HG03571 (cell line): ENCODE measurements at regions not wholly inside any gene's neighbourhood (a gene's known extent, or its start where the extent isn't known, plus 50 kb on each side); places are given as distances from the start of the nearest gene placed in this dataset.
"Not testable (repeated sequence)": the region's sequence is repeated elsewhere in the genome, so short reads cannot be mapped to it uniquely, and the experiment has no call there.

Experiments used
- ATAC-seq: cut with Tn5 transposase; IDR thresholded peaks from one replicate; pipeline ENCODE4 v1.9.1; 2021; ENCODE audit not compliant: unreplicated experiment

DNA sequence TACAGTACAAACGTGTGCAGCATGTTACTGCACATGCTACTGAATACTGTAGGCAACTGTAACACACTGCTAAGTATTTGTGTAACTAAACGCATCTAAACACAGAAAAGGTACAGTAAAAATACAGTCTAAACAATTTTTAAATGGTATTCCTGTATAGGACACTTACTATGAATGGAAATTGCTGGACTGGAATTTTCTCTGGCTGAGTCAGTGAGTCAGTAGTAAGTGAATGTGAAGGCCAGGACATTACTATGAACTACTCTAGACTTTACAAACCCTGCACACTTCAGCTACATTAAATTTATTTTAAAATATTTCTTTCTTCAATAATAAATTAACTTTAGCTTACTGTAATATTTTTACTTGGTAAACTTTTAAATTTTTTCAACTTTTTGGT is 225.0 kb upstream of the TENT5A start:
- ATAC-seq: no peak

DNA sequence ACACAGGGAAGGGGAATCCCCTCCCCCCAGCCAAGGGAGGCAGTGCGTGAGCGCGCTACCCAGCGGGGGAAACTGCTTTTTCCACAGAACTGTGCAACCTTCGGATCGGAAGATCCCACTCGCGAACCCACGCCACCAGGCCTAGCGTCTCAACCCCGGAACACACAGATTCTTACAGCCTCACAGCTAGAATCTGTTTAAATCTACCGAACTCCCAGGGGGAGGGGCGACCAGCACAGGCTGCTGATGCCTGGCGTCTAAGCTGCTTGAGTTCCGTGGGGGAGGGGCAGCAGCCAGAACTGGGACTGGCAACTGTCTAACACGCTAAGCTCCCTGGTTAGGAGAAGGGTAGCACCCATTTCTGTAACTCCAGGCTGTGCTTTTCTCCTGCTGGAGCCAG is 217.3 kb upstream of the TENT5A start:
- ATAC-seq: no peak

DNA sequence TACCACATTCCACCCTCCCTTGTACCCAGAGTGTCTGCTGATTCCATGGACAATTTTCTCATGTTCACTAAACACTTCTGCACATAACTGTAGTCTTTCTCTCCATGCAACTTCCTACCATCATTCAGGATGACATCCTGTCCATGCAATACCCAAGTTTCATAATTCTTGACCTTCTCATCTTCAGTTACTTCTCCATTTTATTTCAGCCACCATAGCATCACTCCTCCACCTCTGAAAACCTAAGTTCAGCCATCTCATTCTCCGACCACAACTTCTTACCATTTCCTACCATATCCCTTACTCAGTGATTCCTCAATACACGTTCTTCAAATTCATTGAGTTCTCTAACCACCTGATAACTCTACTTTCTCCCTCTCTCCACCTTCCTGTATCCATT is 216.5 kb upstream of the TENT5A start:
- no peak for ATAC-seq

DNA sequence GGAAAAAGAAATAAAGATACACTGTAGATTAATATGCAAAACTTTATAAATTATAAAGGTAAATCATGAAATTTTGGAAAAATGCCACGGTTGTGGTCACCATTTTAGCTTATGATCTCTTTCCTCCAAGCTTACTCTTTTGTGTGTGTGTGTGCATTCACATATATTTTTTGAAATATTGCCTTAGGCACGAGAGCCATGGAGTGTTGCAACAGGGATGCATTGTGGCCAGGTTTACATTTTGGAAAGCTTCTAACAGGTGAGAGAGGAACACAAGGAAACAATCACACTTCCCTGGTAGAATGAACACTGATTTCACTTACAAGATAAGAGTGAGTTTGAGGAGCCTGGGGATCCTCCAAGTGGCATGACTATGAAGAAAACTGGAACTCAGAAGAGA is 214.5 kb upstream of the TENT5A start:
- ATAC-seq: no peak

DNA sequence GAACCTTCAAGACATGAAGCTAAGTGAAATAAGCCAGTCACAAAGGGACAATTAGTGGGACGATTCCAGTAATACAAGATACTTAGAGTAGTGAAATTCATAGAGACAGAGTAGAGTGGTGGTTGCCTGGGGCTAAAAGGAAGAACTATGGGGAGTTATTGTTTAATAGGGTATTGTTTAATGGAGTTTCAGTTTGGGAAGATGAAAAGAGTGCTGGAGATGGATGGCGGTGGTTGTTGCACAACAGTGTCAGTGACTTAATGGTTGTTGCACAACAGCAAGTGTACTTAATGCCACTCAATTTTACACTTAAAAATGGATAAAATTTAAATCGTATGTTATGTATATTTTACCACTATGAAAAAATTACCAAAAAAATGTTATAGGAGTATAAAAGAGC is 209.7 kb upstream of the TENT5A start:
- no peak for ATAC-seq

DNA sequence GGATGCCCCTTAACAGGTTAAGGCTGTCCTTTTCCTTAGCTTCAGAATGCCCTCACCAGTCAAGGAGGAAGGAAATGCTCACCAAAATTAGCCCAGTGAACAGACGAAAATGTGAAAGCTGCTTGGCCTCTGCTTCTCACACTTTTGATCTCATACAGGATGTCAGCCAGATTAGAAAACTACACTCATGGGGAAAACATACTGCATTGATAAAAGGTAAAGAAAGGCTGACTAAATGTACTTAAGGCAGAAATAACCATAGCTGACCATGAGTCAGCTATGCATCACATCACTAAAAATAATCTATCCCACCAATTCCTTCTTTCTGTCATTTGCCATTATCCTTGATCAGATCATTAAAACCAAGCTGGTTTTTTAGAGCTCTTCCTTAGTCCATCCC is 198.4 kb upstream of the TENT5A start:
- ATAC-seq: no peak

DNA sequence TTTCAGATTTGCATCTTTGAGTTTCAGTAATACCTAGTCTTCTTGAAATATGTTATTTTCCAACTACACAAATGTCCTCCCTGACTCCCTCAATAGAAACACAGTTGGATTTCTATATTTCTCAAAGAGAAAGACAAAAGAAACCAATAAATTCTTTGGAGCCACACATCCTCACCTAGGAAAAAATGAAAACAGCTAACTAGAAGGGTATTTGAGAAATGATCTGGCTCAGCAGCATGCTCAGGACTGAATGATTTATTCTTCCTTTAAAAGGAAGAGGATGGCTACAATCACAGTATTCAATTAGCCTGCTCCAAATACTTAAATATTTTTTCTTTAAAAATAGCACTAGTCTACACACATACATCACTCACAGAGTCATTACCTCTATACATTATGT is 196.4 kb upstream of the TENT5A start:
- ATAC-seq: no peak

DNA sequence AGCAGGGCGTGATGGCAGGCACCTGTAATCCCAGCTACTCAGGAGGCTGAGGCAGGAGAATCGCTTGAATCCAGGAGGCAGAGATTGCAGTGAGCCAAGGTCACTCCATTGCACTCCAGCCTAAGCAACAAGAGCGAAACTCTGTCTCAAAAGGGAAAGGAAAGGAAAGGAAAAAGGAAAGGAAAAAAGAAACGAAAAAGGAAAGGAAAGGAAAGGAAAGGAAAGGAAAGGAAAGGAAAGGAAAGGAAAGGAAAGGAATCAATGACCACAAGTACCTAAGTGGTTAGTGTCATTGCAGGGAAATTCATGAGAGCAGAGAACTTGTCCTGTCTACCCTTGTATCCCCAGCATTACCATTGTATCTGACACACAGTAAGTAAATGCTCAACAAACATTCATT is 195.7 kb upstream of the TENT5A start:
- ATAC-seq: not testable (repeated sequence)

DNA sequence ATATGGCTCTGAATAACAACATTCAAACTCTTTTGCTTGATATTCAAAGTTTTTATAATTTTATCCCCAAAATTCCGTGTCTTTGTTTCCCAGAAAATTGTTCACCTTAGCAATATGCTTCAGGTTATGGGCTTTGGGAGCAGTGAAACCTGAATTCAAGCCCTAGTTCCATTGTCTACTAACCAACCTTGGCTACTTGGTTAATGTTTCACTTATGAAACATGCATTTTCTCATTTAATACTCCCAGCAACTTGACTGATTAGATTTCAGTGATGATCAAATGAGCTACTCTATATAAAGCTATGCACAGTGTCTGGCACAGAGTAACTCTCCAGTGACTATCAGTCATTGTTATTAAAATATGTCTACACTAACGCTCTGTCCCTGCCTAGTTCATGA is 192.2 kb upstream of the TENT5A start:
- ATAC-seq: no peak

DNA sequence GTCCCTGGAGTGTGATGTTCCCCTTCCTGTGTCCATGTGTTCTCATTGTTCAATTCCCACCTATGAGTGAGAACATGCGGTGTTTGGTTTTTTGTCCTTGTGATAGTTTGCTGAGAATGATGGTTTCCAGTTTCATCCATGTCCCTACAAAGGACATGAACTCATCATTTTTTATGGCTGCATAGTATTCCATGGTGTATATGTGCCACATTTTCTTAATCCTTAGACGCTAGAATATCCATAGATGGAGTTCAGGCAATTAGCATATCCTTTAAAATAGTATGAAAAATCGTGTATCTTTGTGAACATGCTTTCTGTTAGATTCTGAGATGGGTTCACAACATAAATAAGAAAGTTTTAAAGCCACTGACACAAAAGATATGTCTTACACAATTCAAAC is 190.4 kb upstream of the TENT5A start:
- ATAC-seq: not testable (repeated sequence)

DNA sequence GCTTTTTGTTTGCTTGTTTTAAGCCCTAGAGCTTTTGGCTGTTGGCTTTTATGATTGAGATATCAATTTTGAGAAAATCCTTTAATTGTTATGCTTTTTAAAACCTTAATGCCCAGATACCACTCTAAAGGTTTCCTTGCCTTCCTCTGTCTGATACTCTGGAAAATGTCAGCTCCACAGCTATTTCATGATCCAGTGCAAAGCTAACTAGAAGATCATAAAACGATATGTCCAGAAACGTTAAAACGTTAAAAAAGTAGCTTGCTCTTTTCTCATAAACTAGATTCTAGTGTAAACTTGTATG is 189.5 kb upstream of the TENT5A start:
- ATAC-seq: no peak

DNA sequence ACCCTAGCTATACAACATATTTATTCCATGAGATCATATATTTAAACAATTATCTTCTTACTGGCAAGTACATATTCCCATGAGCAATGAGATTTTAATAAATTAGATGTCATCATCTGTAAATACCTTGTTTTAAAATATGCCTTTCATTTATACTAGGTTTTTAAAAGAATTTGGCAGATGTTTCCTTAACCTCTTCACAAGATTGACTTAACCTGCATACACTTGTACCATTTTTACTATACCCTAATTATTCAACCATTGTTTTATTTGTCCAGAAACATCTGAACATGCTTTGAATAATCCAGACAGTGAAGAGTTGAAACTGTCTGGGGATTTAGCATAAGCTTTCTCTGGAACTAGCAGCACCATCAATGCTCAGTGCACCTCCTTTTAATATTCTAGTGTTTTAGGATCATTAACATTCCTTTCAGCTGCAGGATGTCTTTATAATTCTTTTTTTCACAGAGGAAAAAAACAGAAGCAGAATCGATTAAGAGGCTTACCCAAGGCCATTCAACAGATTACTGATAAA is 188.0 kb upstream of the TENT5A start:
- ATAC-seq: no peak

DNA sequence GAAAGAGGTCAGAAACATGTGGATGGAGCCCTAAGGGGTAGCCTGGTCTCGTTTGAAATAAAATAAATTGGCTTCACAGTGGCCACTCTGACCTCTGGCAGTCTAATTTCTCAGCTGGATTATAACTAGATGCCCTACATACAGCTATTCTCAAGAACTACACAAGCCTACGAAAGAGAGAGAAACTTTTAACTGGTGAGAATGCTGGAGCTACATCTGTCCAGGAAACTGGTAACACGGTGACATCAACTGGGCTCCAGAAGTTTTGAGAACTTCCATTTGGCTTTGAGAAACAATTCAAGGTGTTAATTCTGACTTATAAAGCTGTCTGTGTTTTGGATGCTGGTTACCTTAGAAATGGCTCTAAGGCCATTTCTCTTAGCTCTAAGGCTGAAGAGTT is 187.3 kb upstream of the TENT5A start:
- no peak for ATAC-seq

DNA sequence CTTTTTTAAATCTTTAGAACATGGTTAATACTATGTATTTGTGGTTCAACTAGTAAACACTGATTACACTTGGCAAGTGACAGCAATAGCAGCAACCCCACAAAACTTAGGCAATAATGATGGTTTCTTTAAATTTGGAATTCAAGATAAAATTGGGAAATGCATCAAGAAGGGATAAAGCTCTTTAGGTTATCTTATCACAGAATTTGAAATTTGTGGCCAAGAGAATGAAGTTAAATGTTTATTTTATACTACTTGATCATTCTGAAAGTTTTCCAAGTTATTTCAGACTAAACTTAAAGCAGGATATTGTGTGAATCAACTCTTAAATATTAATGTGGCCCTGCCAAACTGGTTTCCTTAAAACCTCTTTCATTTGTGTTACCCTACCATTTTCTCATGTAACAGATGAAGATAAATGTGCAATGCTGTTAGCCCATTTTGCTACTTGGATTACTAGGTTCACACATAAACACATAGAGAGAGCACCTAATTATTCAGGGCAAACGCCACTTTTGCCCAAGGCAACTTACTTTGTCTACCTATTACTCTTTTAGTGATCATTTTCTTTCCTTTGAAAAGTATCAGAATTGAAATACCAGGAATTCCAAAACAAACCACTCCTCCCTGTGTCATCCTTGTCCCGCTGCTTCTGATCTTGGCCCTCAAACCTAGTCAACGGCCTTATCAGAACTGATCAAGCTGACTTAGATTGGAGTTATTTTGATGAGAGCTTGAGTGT is 186.7 kb upstream of the TENT5A start:
- ATAC-seq: no peak

DNA sequence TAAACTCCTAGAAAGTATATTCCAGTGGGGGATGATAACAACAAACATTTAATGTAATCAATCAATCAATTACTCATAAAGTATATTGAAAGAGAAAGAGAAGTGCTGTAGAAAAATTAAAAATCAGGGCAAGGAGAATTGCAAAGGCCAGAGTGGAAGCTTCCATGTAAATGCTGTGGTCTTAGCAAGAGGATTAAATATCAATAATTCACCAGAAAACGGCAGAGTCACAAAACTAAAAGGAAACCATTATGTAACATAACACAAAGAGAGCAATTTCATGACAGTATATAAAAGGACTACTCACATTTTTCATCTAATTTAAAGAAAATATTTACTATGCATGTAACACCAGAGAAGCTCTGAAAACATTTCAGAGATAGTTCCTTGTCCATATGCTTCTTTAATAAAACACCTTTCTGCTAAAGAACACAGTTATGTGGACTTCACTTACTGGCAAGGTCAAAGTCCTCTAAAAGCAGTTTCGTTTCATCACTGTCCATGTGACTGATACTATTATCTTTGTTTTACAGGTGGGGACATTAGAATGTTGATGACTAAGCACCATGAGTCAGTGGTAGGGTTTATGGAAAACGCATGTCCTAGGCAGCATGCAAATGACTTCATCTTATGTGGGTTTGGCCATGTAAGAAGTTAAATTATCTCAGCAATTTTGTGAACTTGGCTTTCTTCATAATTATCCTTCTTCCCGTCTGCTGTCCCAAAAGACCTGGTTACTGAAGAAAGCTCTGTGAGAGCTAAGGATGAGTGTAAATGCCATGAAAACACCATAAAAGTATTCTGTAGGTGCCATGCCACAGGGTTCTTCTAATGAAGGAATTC is 185.8 kb upstream of the TENT5A start:
- ATAC-seq: no peak

DNA sequence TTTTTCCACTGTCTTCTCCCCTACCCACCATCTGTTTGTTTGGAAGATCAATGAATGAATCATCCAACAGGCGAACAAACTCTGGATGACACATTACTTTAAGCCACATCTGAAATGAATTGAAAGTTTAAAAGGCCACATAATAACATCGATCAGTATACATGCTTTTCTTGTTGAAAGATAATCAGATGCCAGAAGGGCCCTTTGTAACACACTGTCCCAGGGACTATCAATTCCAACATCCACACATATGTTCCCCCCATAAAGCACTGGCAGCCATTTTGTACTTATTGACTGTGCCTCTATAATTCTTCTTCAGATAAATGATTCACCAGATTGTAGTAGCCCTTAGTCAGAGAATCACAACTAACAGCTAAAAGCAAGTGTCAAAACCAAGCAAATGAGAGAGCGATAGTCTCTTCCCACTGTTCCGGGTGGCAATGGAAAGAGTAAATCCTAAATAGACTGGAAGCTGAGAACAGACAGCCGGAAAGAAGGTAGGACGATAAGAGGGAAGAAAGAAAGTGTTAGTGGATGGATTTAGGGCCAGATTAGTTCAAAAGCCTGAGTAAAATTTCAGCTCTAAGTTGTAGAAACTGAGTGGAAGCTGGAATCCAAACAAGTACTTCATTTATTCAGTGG is 184.9 kb upstream of the TENT5A start:
- ATAC-seq: no peak

DNA sequence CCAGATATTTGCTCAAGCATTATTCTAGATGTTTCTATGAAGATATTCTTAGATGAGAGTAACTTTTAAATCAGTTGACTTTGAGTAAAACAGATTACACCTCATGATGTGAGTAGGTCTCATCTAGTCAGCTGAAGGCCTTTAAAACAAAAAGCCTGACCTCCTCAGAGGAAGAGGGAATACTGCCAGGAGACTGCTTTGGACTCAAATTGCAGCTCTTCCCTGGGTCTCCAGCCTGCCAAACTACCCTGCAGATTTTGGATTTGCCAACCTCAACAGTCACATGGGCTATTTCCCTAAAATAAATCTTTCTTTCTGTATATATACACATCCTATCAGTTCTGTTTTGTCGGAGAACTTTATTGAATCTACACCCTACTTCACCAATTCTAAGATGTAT is 182.5 kb upstream of the TENT5A start:
- ATAC-seq: no peak

DNA sequence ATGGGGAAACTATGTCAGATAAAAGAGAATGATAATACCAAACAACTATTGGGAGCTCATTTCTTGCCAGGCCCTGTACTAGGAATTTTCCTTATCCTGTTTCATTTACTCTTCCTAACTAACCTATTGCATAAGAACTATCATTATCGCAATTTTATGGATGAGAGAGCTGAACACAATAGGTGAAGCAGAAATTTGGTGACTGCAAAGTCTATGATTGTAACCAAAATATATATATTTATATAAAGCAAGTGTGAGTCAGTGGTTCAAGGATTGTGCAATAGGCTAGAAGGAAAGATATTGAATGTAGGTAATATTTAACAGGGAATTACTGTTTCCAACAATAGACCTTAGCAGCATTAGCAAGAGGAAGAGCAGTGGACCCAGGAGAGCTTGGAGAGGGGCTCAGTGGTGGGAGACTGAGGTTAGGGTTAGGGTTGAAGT is 181.1 kb upstream of the TENT5A start:
- no peak for ATAC-seq

DNA sequence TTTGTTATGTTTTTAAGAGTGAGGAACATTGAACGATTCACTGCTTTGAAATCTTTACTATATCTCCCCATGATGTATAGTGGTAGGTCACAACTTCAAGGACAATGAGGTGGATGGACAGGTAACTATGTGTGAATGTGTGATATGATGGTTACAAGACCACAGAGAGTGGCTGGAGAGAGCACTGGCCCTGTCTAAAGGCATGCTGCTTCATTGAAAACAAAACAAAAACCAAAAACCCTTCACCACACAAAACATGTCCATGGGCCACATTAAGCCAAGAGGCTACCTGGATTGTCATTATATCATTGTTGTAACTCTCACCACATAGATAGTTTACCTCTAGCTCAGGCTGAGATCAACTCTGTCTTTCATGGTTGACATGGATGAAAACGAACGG is 180.6 kb upstream of the TENT5A start:
- no peak for ATAC-seq

DNA sequence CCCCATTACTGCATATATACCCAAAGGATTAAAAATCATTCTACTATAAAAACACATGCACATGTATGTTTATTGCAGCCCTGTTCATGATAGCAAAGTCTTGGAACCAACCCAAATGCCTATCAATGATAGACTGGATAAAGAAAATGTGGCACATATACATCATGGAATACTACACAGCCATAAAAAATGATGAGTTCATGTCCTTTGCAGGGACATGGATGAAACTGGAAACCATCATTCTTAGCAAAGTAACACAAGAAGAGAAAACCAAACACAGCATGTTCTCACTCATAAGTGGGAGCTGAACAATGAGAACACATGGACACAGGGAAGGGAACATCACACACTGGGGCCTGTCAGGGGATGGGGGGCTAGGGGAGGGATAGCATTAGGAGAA is 180.0 kb upstream of the TENT5A start:
- not testable (repeated sequence) for ATAC-seq

DNA sequence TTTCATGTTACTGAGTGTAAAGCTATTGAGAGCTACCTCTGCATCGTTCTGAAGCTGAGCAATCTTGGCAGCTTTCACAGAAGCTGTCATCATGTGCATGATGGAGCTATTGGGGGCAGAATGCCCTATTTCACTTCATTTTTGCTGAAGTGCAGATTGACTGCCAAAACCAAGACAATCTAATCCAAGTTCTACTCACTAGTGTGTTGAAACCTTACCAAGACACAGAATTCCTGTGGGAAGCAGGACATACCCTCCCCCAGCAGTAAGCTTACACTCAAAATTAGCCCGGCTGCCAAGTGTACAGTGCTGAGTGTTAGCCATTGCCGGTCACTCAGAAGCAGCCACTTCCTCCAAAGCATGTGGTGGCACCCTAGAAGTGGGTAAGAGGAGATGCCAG is 177.3 kb upstream of the TENT5A start:
- ATAC-seq: no peak

DNA sequence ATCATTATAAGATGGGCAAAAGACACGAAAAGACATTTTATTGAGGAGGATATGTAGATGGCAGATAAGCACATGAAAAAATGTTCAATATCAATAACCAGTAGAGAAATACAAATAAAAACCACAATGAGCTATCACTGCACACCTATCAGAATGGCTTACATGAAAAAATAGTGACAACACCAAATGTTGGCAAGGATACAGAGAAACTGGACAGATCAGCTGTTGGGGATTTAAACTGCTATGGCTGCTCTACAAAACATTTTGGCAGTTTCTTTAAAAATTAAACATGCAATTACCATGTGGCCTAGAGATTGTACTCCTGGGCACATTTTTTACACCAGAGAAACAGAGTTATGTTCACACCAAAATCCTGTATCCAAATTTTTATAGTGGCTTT is 172.7 kb upstream of the TENT5A start:
- ATAC-seq: no peak
